Renal cortex interstitium (tissue), 11 donors: ENCODE measurements at regions not wholly inside any gene's neighbourhood (a gene's known extent, or its start where the extent isn't known, plus 50 kb on each side); places are given as distances from the start of the nearest gene placed in this dataset.
"Not testable (repeated sequence)": the region's sequence is repeated elsewhere in the genome, so short reads cannot be mapped to it uniquely, and the experiment has no call there.

Experiments
- DNase-seq, 11 donors: peaks; one replicate each; pipeline ENCODE4 v3.0.0-alpha.2; 2013; ENCODE audit warnings: low read depth in 9 of 11, low spot score in 4 of 11; ENCODE audit errors: extremely low read depth in 1 of 11

- DNase-seq, result no peak
Measured at GRCh38 chr15:35691173-35691761, 145.3 kb upstream of the DPH6 start.

GRCh38 chr15:35691891-35692867, 146.2 kb upstream of the DPH6 start:
- no peak for DNase-seq

- no peak for DNase-seq
Measured at GRCh38 chr15:35693286-35693685, 147.3 kb upstream of the DPH6 start.

- no peak for DNase-seq
Measured at GRCh38 chr15:35693886-35694285, 147.9 kb upstream of the DPH6 start.

GRCh38 chr15:35695003-35695402, 149.0 kb upstream of the DPH6 start:
- no peak for DNase-seq

- DNase-seq, result no peak
Measured at GRCh38 chr15:35696767-35697231, 150.8 kb upstream of the DPH6 start.

- DNase-seq, result no peak
Measured at GRCh38 chr15:35697549-35698299, 151.8 kb upstream of the DPH6 start.

- no peak for DNase-seq
Measured at GRCh38 chr15:35698331-35698730, 152.4 kb upstream of the DPH6 start.

GRCh38 chr15:35698966-35699575, 153.1 kb upstream of the DPH6 start:
- no peak for DNase-seq

- not testable (repeated sequence) for DNase-seq
Measured at GRCh38 chr15:35700091-35700593, 154.2 kb upstream of the DPH6 start.

GRCh38 chr15:35701402-35702046, 155.6 kb upstream of the DPH6 start:
- DNase-seq, result no peak

GRCh38 chr15:35702946-35703495, 157.1 kb upstream of the DPH6 start:
- DNase-seq, result no peak

GRCh38 chr15:35705030-35705883, 159.3 kb upstream of the DPH6 start:
- DNase-seq, result no peak

GRCh38 chr15:35705884-35706585, 160.1 kb upstream of the DPH6 start:
- peak in 1 of 11 donors; percentile 44 for DNase-seq

- DNase-seq, result no peak
Measured at GRCh38 chr15:35712956-35713355, 167.0 kb upstream of the DPH6 start.

GRCh38 chr15:35713733-35714132, 167.8 kb upstream of the DPH6 start:
- no peak for DNase-seq

GRCh38 chr15:35717721-35718120, 171.8 kb upstream of the DPH6 start:
- no peak for DNase-seq
